ENCODE measurements at regions not wholly inside any gene's neighbourhood (a gene's known extent, or its start where the extent isn't known, plus 50 kb on each side); places are given as distances from the start of the nearest gene placed in this dataset.

DNA sequence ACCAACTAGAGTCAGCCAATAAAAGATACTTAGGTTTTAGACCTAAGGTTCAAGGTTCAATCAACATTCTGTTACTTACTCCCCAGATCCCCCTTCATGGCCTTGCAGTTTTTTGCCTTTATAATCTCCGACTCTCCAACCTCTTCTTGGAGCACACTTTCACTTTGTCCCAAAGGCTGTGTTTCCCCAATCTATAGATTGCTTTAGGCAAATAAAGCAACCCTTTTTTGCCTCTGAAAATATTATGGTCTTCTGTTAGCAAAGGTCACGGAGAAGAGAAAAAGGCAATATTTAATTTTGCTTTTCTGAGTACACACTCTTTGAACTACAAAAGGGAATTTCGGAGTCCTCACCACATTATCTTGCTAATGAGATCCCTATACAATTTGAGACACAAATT is 268.1 kb downstream of the PLOD2 start:
- no peaks in the 10 kb centered on the region for H3K9me3 ChIP-seq (ENCODE audit: control insufficient read depth, insufficient read depth, low read depth, low read length)
- no peak for TF ChIP-seq CTCF (conservative IDR thresholded peaks at IDR 0.05 in 1 of 2, IDR thresholded peaks at IDR 0.05 in 1 of 2; ENCODE audit: low read depth in 1 of 2, low read length in 2 of 2)
- H3K27me3 ChIP-seq (ENCODE audit: control insufficient read depth, insufficient read depth, low read length): no peaks in the 10 kb centered on the region
- H3K9ac ChIP-seq (ENCODE audit: insufficient read depth, low read length): no peak overlapping the region
- no peaks in the 10 kb centered on the region for H3K79me2 ChIP-seq (ENCODE audit: control insufficient read depth, insufficient read depth, low read length)
- no peak overlapping the region for H3K27ac ChIP-seq (ENCODE audit: insufficient read depth, low read length)
- no peaks in the 10 kb centered on the region for H3K4me1 ChIP-seq (ENCODE audit: control insufficient read depth, extremely low read depth, insufficient read depth, low read length)
- no peaks in the 10 kb centered on the region for H3K36me3 ChIP-seq (ENCODE audit: control insufficient read depth, insufficient read depth, low read length)
- H3K4me2 ChIP-seq (ENCODE audit: extremely low read depth, insufficient read depth, low read length): no peak overlapping the region
- H4K20me1 ChIP-seq (ENCODE audit: control insufficient read depth, extremely low read depth, insufficient read depth, low read length): no peaks in the 10 kb centered on the region
- DNase-seq (ENCODE audit: low read depth in 2 of 2): no peak
- no peak overlapping the region for H2AFZ ChIP-seq (ENCODE audit: low read length)
- no peak overlapping the region for H3K4me3 ChIP-seq (replicated peaks in 1 of 4; ENCODE audit: control extremely low read depth in 1 of 4, insufficient read depth in 1 of 4, low read depth in 3 of 4, low read length in 4 of 4)

- no peak for TF ChIP-seq CTCF (conservative IDR thresholded peaks at IDR 0.05 in 1 of 2, IDR thresholded peaks at IDR 0.05 in 1 of 2; ENCODE audit: low read depth in 1 of 2, low read length in 2 of 2)
- no peak for TF ChIP-seq EZH2 (IDR thresholded peaks at IDR 0.05; ENCODE audit: low read length, missing control alignments)
- no peak overlapping the region for H2AFZ ChIP-seq (ENCODE audit: low read length)
Observed at GRCh38 chr3:145893331-145893730, 267.7 kb downstream of the PLOD2 start.

GRCh38 chr3:145898487-145898886 is 262.5 kb downstream of the PLOD2 start:
- H3K4me1 ChIP-seq (ENCODE audit: control insufficient read depth, extremely low read depth, insufficient read depth, low read length): no peaks in the 10 kb centered on the region
- peak overlapping the region; percentile 54 for H3K4me2 ChIP-seq (ENCODE audit: extremely low read depth, insufficient read depth, low read length)
- no peak overlapping the region for H3K9ac ChIP-seq (ENCODE audit: insufficient read depth, low read length)
- peak overlapping the region; percentile 34 for H2AFZ ChIP-seq (ENCODE audit: low read length)
- H3K4me3 ChIP-seq (replicated peaks in 1 of 4; ENCODE audit: control extremely low read depth in 1 of 4, insufficient read depth in 1 of 4, low read depth in 3 of 4, low read length in 4 of 4): peak overlapping the region; percentile 14 to 33 (median 15)
- no peaks in the 10 kb centered on the region for H3K36me3 ChIP-seq (ENCODE audit: control insufficient read depth, insufficient read depth, low read length)
- TF ChIP-seq CTCF (conservative IDR thresholded peaks at IDR 0.05 in 1 of 2, IDR thresholded peaks at IDR 0.05 in 1 of 2; ENCODE audit: low read depth in 1 of 2, low read length in 2 of 2) (no peak), EZH2 (IDR thresholded peaks at IDR 0.05; ENCODE audit: low read length, missing control alignments) (no peak)
- no peak overlapping the region for H3K27ac ChIP-seq (ENCODE audit: insufficient read depth, low read length)
- no peaks in the 10 kb centered on the region for H3K27me3 ChIP-seq (ENCODE audit: control insufficient read depth, insufficient read depth, low read length)
- no peaks in the 10 kb centered on the region for H4K20me1 ChIP-seq (ENCODE audit: control insufficient read depth, extremely low read depth, insufficient read depth, low read length)
- no peaks in the 10 kb centered on the region for H3K79me2 ChIP-seq (ENCODE audit: control insufficient read depth, insufficient read depth, low read length)
- peak; percentile 26 to 36 for DNase-seq (ENCODE audit: low read depth in 2 of 2)
- no peaks in the 10 kb centered on the region for H3K9me3 ChIP-seq (ENCODE audit: control insufficient read depth, insufficient read depth, low read depth, low read length)

More at GRCh38 chr3:145893331-145893730, 267.7 kb downstream of the PLOD2 start:
- no peaks in the 10 kb centered on the region for H3K27me3 ChIP-seq (ENCODE audit: control insufficient read depth, insufficient read depth, low read length)
- H3K27ac ChIP-seq (ENCODE audit: insufficient read depth, low read length): no peak overlapping the region
- H3K36me3 ChIP-seq (ENCODE audit: control insufficient read depth, insufficient read depth, low read length): no peaks in the 10 kb centered on the region
- no peaks in the 10 kb centered on the region for H3K79me2 ChIP-seq (ENCODE audit: control insufficient read depth, insufficient read depth, low read length)
- DNase-seq (ENCODE audit: low read depth in 2 of 2): no peak
- H3K4me3 ChIP-seq (replicated peaks in 1 of 4; ENCODE audit: control extremely low read depth in 1 of 4, insufficient read depth in 1 of 4, low read depth in 3 of 4, low read length in 4 of 4): no peak overlapping the region
- no peak overlapping the region for H3K4me2 ChIP-seq (ENCODE audit: extremely low read depth, insufficient read depth, low read length)
- no peaks in the 10 kb centered on the region for H3K4me1 ChIP-seq (ENCODE audit: control insufficient read depth, extremely low read depth, insufficient read depth, low read length)
- H3K9ac ChIP-seq (ENCODE audit: insufficient read depth, low read length): no peak overlapping the region
- no peaks in the 10 kb centered on the region for H4K20me1 ChIP-seq (ENCODE audit: control insufficient read depth, extremely low read depth, insufficient read depth, low read length)
- H3K9me3 ChIP-seq (ENCODE audit: control insufficient read depth, insufficient read depth, low read depth, low read length): no peaks in the 10 kb centered on the region
